Ishikawa (cell line): ENCODE measurements at regions not wholly inside any gene's neighbourhood (a gene's known extent, or its start where the extent isn't known, plus 50 kb on each side); places are given as distances from the start of the nearest gene placed in this dataset.

Experiments
- CEBPB ChIP-seq: IDR thresholded peaks from 2 replicates; pipeline ENCODE4 v1.6.1; 2012
- CREB1 ChIP-seq: IDR thresholded peaks from 2 replicates; pipeline ENCODE4 v1.6.1; 2012; ENCODE audit warnings: low read depth
- EGR1 ChIP-seq: IDR thresholded peaks from 2 replicates; pipeline ENCODE4 v1.6.1; 2012
- EP300 ChIP-seq: IDR thresholded peaks from 2 replicates; pipeline ENCODE4 v1.6.1; 2012; ENCODE audit warnings: borderline replicate concordance
- FOXM1 ChIP-seq: IDR thresholded peaks from 2 replicates; pipeline ENCODE4 v1.6.1; 2012; ENCODE audit warnings: low read depth, borderline replicate concordance
- NFIC ChIP-seq: IDR thresholded peaks from 2 replicates; pipeline ENCODE4 v1.6.1; 2012
- RAD21 ChIP-seq: IDR thresholded peaks from 2 replicates; pipeline ENCODE4 v1.6.1; 2012; ENCODE audit warnings: low read depth
- TAF1 ChIP-seq: IDR thresholded peaks from 2 replicates; pipeline ENCODE4 v1.6.1; 2012; ENCODE audit warnings: low read depth, mild to moderate bottlenecking
- TCF12 ChIP-seq: IDR thresholded peaks from 2 replicates; pipeline ENCODE4 v1.6.1; 2012; ENCODE audit warnings: low read depth
- TEAD4 ChIP-seq: IDR thresholded peaks from 2 replicates; pipeline ENCODE4 v1.6.1; 2012
- YY1 ChIP-seq: IDR thresholded peaks from 2 replicates; pipeline ENCODE4 v1.6.1; 2012; ENCODE audit warnings: low read depth
- ZBTB7A ChIP-seq: IDR thresholded peaks from 2 replicates; pipeline ENCODE4 v1.6.1; 2012; ENCODE audit warnings: low read depth
- TF ChIP-seq, protein P1 (sequence below): IDR thresholded peaks from 2 replicates; pipeline ENCODE4 v1.6.1; 2012
- TF ChIP-seq, protein P2 (sequence below): IDR thresholded peaks from 2 replicates; pipeline ENCODE4 v1.6.1; 2012; ENCODE audit warnings: low read depth, mild to moderate bottlenecking
- TF ChIP-seq, protein P3 (sequence below): IDR thresholded peaks from 2 replicates; pipeline ENCODE4 v1.6.1; 2012

DNA sequence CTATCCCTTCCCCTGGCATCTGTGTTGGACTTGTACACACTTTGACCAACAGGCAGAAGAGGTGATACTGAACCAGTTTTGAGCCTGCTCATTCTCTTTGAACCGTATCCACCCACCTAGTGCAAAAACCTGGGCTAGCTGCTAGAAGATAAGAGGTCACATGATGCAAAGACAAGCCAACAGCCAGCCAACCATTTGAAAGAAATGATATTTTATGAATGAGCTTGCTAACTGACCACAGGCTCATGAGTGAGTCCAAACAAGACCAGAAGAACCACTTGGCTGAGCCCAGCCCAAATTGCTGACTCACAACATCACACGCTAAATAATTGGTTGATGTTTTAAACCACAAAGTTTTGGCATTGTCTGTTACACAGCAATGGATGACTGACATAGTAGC lies 74.0 kb upstream of the CTNNB1 start:
- TF ChIP-seq CREB1: no peak
- no peak for TF ChIP-seq FOXM1
- TF ChIP-seq RAD21: no peak
- no peak for TF ChIP-seq EP300
- no peak for TF ChIP-seq EGR1
- no peak for TF ChIP-seq TAF1
- no peak for TF ChIP-seq CEBPB
- TF ChIP-seq, protein P1, sequence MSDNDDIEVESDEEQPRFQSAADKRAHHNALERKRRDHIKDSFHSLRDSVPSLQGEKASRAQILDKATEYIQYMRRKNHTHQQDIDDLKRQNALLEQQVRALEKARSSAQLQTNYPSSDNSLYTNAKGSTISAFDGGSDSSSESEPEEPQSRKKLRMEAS: no peak
- no peak for TF ChIP-seq YY1
- no peak for TF ChIP-seq ZBTB7A
- TF ChIP-seq TEAD4: no peak
- no peak for TF ChIP-seq NFIC
- TF ChIP-seq, protein P2, sequence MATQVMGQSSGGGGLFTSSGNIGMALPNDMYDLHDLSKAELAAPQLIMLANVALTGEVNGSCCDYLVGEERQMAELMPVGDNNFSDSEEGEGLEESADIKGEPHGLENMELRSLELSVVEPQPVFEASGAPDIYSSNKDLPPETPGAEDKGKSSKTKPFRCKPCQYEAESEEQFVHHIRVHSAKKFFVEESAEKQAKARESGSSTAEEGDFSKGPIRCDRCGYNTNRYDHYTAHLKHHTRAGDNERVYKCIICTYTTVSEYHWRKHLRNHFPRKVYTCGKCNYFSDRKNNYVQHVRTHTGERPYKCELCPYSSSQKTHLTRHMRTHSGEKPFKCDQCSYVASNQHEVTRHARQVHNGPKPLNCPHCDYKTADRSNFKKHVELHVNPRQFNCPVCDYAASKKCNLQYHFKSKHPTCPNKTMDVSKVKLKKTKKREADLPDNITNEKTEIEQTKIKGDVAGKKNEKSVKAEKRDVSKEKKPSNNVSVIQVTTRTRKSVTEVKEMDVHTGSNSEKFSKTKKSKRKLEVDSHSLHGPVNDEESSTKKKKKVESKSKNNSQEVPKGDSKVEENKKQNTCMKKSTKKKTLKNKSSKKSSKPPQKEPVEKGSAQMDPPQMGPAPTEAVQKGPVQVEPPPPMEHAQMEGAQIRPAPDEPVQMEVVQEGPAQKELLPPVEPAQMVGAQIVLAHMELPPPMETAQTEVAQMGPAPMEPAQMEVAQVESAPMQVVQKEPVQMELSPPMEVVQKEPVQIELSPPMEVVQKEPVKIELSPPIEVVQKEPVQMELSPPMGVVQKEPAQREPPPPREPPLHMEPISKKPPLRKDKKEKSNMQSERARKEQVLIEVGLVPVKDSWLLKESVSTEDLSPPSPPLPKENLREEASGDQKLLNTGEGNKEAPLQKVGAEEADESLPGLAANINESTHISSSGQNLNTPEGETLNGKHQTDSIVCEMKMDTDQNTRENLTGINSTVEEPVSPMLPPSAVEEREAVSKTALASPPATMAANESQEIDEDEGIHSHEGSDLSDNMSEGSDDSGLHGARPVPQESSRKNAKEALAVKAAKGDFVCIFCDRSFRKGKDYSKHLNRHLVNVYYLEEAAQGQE: no peak
- TF ChIP-seq TCF12: no peak
- TF ChIP-seq, protein P3, sequence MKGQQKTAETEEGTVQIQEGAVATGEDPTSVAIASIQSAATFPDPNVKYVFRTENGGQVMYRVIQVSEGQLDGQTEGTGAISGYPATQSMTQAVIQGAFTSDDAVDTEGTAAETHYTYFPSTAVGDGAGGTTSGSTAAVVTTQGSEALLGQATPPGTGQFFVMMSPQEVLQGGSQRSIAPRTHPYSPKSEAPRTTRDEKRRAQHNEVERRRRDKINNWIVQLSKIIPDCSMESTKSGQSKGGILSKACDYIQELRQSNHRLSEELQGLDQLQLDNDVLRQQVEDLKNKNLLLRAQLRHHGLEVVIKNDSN: no peak

DNA sequence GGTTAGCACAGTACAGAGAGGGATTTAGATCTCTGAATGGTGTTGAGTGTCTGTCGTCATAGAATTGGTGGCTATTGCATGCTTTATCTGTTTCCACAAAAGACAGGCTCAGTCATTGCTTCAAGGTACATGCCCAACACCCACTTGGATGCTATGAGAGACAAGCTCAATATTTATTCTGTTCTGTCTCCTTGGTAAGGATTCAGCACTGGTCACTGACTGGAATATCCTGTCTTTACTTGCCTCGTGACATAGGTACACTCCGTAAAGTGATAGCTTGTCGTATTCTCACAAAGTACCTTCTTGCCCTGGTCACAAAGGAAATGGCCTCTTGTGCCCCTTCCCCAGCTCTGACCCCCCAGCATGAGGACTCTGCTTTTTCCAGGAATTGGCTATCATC lies 72.8 kb upstream of the CTNNB1 start:
- TF ChIP-seq EGR1: no peak
- TF ChIP-seq FOXM1: no peak
- no peak for TF ChIP-seq TEAD4
- TF ChIP-seq, protein P3: no peak
- TF ChIP-seq CEBPB: no peak
- no peak for TF ChIP-seq TCF12
- TF ChIP-seq YY1: no peak
- TF ChIP-seq EP300: no peak

DNA sequence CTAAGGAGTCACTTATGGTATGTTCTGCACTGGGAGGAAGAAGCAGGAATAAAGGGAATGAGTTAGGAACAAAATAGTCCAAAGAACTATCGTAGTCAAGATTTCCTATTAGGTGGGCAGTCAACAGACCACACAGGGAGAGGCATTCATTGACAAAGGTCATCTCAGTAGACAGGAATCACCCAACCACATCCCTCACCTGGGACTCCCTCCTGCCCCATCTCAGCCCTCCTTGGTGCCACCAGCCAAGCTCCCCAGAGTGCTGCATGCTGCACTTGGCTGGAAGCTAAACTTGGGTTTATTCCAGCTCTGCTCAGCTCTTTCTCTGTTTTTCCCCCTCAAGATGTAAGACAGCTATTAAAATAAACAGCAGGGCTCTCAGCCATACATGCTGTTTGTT lies 72.3 kb upstream of the CTNNB1 start:
- TF ChIP-seq, protein P2: no peak
- TF ChIP-seq YY1 (no peak), FOXM1 (no peak), ZBTB7A (no peak), EP300 (no peak), CEBPB (no peak), EGR1 (no peak)
- TF ChIP-seq, protein P1: no peak

DNA sequence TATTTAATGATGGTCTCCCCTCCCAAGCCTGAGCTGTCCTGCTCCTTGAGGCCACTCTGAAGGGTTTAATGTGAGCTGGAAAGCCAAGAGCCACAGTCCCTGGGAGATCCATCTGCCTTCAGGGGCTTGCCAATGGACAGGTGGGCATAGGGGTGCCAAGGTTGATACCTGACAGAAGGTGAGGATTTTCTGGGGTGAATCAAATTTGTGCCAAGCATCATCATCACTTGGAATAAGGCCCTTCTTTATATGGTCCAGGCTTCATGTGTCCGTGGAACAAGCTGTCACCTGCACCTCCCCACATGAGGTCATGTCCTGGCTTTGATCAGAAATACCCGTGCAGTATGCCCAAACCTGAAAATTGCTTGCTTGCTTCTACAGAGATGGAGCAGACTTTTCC lies 71.9 kb upstream of the CTNNB1 start:
- TF ChIP-seq, protein P3: no peak
- TF ChIP-seq CEBPB (no peak), TEAD4 (no peak), ZBTB7A (no peak), TCF12 (no peak), NFIC (no peak), RAD21 (no peak), TAF1 (no peak), EP300 (no peak), FOXM1 (no peak), YY1 (no peak), EGR1 (no peak), CREB1 (no peak)
- TF ChIP-seq, protein P1: no peak
- TF ChIP-seq, protein P2: no peak
